ENCODE measurements at regions not wholly inside any gene's neighbourhood (a gene's known extent, or its start where the extent isn't known, plus 50 kb on each side); places are given as distances from the start of the nearest gene placed in this dataset.

- dilution Hi-C loops (cut with MboI; ENCODE audit: extremely low pct_ligation_motif_present, low sequenced_read_pairs), result no loop called here
- H3K79me2 ChIP-seq (ENCODE audit: control insufficient read depth, insufficient read depth, low read length), result no peaks in the 10 kb centered on the region
- no peak overlapping the region for H3K4me3 ChIP-seq (replicated peaks in 1 of 3; ENCODE audit: insufficient read depth in 1 of 3, low read depth in 1 of 3, low read length in 3 of 3)
- H3K27ac ChIP-seq (ENCODE audit: insufficient read depth, low read depth, low read length), result no peak overlapping the region
- H3K36me3 ChIP-seq (ENCODE audit: control insufficient read depth in 2 of 2, extremely low read depth in 1 of 2, insufficient read depth in 2 of 2, low read length in 2 of 2), result no peaks in the 10 kb centered on the region
- TF ChIP-seq MAX (IDR thresholded peaks at IDR 0.05; ENCODE audit: insufficient read depth, insufficient read length) (no peak), JUN (IDR thresholded peaks at IDR 0.05; ENCODE audit: borderline replicate concordance, insufficient read depth, insufficient read length, low read depth) (no peak), GATA2 (IDR thresholded peaks at IDR 0.05; ENCODE audit: insufficient read depth, insufficient read length, low read depth, low read length) (no peak), MYC (IDR thresholded peaks at IDR 0.05; ENCODE audit: low read depth, low read length) (no peak), EZH2 (IDR thresholded peaks at IDR 0.05; ENCODE audit: borderline replicate concordance, low read depth, low read length, severe bottlenecking) (no peak), POLR2A (IDR thresholded peaks at IDR 0.05; ENCODE audit: low read depth, low read length) (no peak)
- intact Hi-C loops (cut with micrococcal nuclease), result no loop called here
- FAIRE-seq (no peak), DNase-seq (ENCODE audit: low read depth, low spot score) (no peak)
- ChIA-PET CTCF (no interaction called here), POLR2A (no interaction called here)
- no peaks in the 10 kb centered on the region for H3K27me3 ChIP-seq (ENCODE audit: control insufficient read depth in 2 of 2, insufficient read depth in 2 of 2, low read length in 2 of 2)
- H3K4me2 ChIP-seq (ENCODE audit: insufficient read depth, low read length), result no peak overlapping the region
- H3K9ac ChIP-seq (replicated peaks; ENCODE audit: extremely low read depth, insufficient read depth, low read length), result no peak overlapping the region
- H3K9me3 ChIP-seq (replicated peaks; ENCODE audit: control insufficient read depth, insufficient read depth, low read length), result no peaks in the 10 kb centered on the region
- no TSS peak for BruUV-seq (replicated peaks)
- no peaks in the 10 kb centered on the region for H4K20me1 ChIP-seq (replicated peaks; ENCODE audit: control insufficient read depth, extremely low read depth, insufficient read depth, low read length)
- H3K9me1 ChIP-seq (replicated peaks; ENCODE audit: control insufficient read depth, extremely low read depth, insufficient read depth, low read length), result no peaks in the 10 kb centered on the region
- H2AFZ ChIP-seq (ENCODE audit: low read depth, low read length), result no peak overlapping the region
- H3K4me1 ChIP-seq (ENCODE audit: control insufficient read depth, extremely low read depth, insufficient read depth, low read length), result no peaks in the 10 kb centered on the region
Observed at GRCh38 chr14:45968037-45968436, 683.5 kb downstream of the RPL10L start.

GRCh38 chr14:45949479-45949878 is 696.5 kb upstream of the MIS18BP1 start:
- TF ChIP-seq MYC (IDR thresholded peaks at IDR 0.05; ENCODE audit: low read depth, low read length), result no peak
- no peak for TF ChIP-seq MAX (IDR thresholded peaks at IDR 0.05; ENCODE audit: insufficient read depth, insufficient read length)
- TF ChIP-seq JUN (IDR thresholded peaks at IDR 0.05; ENCODE audit: borderline replicate concordance, insufficient read depth, insufficient read length, low read depth), result no peak
- no peak for TF ChIP-seq POLR2AphosphoS5 (IDR thresholded peaks at IDR 0.05; ENCODE audit: insufficient read depth, low read depth, low read length)
- TF ChIP-seq EZH2 (IDR thresholded peaks at IDR 0.05; ENCODE audit: borderline replicate concordance, low read depth, low read length, severe bottlenecking), result no peak
- TF ChIP-seq POLR2A (IDR thresholded peaks at IDR 0.05; ENCODE audit: low read depth, low read length), result no peak
- TF ChIP-seq GATA2 (IDR thresholded peaks at IDR 0.05; ENCODE audit: insufficient read depth, insufficient read length, low read depth, low read length), result no peak
- TF ChIP-seq FOS (IDR thresholded peaks at IDR 0.05; ENCODE audit: borderline replicate concordance, insufficient read depth, low read length), result no peak
- TF ChIP-seq, protein P1, sequence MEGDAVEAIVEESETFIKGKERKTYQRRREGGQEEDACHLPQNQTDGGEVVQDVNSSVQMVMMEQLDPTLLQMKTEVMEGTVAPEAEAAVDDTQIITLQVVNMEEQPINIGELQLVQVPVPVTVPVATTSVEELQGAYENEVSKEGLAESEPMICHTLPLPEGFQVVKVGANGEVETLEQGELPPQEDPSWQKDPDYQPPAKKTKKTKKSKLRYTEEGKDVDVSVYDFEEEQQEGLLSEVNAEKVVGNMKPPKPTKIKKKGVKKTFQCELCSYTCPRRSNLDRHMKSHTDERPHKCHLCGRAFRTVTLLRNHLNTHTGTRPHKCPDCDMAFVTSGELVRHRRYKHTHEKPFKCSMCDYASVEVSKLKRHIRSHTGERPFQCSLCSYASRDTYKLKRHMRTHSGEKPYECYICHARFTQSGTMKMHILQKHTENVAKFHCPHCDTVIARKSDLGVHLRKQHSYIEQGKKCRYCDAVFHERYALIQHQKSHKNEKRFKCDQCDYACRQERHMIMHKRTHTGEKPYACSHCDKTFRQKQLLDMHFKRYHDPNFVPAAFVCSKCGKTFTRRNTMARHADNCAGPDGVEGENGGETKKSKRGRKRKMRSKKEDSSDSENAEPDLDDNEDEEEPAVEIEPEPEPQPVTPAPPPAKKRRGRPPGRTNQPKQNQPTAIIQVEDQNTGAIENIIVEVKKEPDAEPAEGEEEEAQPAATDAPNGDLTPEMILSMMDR (IDR thresholded peaks at IDR 0.05; ENCODE audit: extremely low read depth in 1 of 2, insufficient read depth in 1 of 2, low read depth in 1 of 2, low read length in 2 of 2), result no peak
- intact Hi-C loops (cut with micrococcal nuclease) (no loop called here), dilution Hi-C loops (cut with MboI; ENCODE audit: extremely low pct_ligation_motif_present, low sequenced_read_pairs) (no loop called here)
- no peaks in the 10 kb centered on the region for H3K79me2 ChIP-seq (ENCODE audit: control insufficient read depth, insufficient read depth, low read length)
- no peaks in the 10 kb centered on the region for H4K20me1 ChIP-seq (replicated peaks; ENCODE audit: control insufficient read depth, extremely low read depth, insufficient read depth, low read length)
- H2AFZ ChIP-seq (ENCODE audit: low read depth, low read length), result no peak overlapping the region
- no peaks in the 10 kb centered on the region for H3K9me1 ChIP-seq (replicated peaks; ENCODE audit: control insufficient read depth, extremely low read depth, insufficient read depth, low read length)
- no peak overlapping the region for H3K4me2 ChIP-seq (ENCODE audit: insufficient read depth, low read length)
- H3K36me3 ChIP-seq (ENCODE audit: control insufficient read depth in 2 of 2, extremely low read depth in 1 of 2, insufficient read depth in 2 of 2, low read length in 2 of 2), result no peaks in the 10 kb centered on the region
- no peak for FAIRE-seq
- H3K9me3 ChIP-seq (replicated peaks; ENCODE audit: control insufficient read depth, insufficient read depth, low read length), result no peaks in the 10 kb centered on the region
- no TSS peak for BruUV-seq (replicated peaks)
- DNase-seq (ENCODE audit: low read depth, low spot score), result no peak
- H3K27me3 ChIP-seq (ENCODE audit: control insufficient read depth in 2 of 2, insufficient read depth in 2 of 2, low read length in 2 of 2), result no peaks in the 10 kb centered on the region
- CTCF ChIA-PET, result no interaction called here
- POLR2A ChIA-PET, result no interaction called here
- H3K4me1 ChIP-seq (ENCODE audit: control insufficient read depth, extremely low read depth, insufficient read depth, low read length), result no peaks in the 10 kb centered on the region
- H3K27ac ChIP-seq (ENCODE audit: insufficient read depth, low read depth, low read length), result no peak overlapping the region
- H3K4me3 ChIP-seq (replicated peaks in 1 of 3; ENCODE audit: insufficient read depth in 1 of 3, low read depth in 1 of 3, low read length in 3 of 3), result no peak overlapping the region
- H3K9ac ChIP-seq (replicated peaks; ENCODE audit: extremely low read depth, insufficient read depth, low read length), result no peak overlapping the region

Data from endothelial cell of umbilical vein (primary cell).